Prostate gland (tissue), 2 donors: ENCODE measurements at regions not wholly inside any gene's neighbourhood (a gene's known extent, or its start where the extent isn't known, plus 50 kb on each side); places are given as distances from the start of the nearest gene placed in this dataset.

Source experiments
- CTCF ChIP-seq, 4 experiments: fragments of 200-600 bp in 2 of 4; fragments of 450-650 bp in 2 of 4; sonication (generic) in 2 of 4; IDR thresholded peaks; 1 replicate in 3 of 4; 2 replicates in 1 of 4; pipeline ENCODE4 v1.5.1; 2016 to 2019; ENCODE audit warnings: antibody characterized with exemption in 4 of 4, mild to moderate bottlenecking in 2 of 4, moderate library complexity in 2 of 4
- POLR2A ChIP-seq: fragments of 450-650 bp; IDR thresholded peaks from one replicate; pipeline ENCODE4 v1.6.1; 2016; ENCODE audit warnings: antibody characterized with exemption, mild to moderate bottlenecking
- POLR2AphosphoS5 ChIP-seq: sonication (generic); formaldehyde crosslinking; IDR thresholded peaks from one replicate; pipeline ENCODE4 v1.6.1; 2017; ENCODE audit warnings: antibody characterized with exemption

DNA sequence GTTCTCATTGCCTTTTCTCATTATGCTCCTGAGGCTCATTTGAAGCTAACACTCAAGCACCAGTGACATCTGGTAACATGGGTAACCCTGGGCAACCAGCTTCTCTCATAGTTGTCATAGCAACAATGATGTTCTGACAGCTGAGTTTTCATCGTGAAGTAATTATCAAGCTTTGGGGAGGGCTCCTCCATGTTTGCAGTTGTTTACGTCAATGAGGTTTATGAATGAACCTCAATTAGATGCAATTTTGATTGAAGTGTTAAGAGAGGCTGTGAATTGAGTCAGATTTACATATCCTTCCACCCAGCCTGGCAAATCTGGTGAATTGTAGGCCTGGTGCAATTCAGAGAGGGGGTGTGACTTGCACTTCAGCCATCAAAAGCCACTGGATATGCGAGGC lies 119.3 kb upstream of the CHD2 start:
- no peak for TF ChIP-seq CTCF (IDR thresholded peaks at IDR 0.05)
- TF ChIP-seq POLR2AphosphoS5 = no peak
- no peak for TF ChIP-seq POLR2A
